ENCODE measurements at regions not wholly inside any gene's neighbourhood (a gene's known extent, or its start where the extent isn't known, plus 50 kb on each side); places are given as distances from the start of the nearest gene placed in this dataset.

DNA sequence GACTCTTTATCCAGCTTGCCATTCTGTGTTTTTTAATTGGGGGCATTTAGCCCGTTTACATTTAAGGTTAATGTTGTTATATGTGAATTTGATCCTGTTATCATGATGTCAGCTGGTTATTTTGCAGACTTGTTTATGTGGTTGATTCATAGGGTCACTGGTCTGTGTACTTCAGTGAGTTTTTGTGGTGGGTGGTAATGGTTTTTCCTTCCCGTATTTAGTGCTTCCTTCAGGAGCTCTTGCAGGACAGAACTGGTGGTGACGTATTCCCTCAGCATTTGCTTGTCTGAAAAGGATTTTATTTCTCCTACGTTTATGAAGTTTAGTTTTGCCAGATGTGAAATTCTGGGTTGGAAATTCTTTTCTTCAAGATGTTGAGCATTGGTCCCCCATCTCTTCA, 381.1 kb downstream of the MAN2A1 start:
- ATAC-seq = no peak
- no peak for DNase-seq (ENCODE audit: low read depth, low spot score)
- CTCF ChIA-PET = no interaction called here

DNA sequence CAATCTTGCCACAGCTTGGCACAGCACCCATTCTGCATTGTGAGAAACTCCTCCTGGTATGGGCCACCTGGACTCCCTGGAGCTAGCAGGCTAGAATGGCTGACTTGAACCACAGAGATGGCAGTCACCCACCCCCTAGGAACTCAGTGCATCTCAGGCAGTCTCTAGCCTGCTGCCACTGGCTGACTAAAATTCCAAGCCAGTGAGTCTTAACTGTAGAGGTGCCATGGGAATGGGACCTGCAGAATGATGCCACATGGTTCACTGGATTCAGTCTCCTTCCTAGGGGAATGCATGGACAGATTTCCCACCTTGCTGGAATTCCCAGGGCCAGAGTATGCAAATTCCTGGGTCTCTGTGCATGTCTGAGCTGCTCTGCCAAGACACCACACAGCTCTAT, 382.9 kb downstream of the MAN2A1 start:
- in situ Hi-C loops (cut with HindIII; ENCODE audit: low pct_unique_long_range_greater_than_20kb, low sequenced_read_pairs) = no loop called here
- ATAC-seq = no peak
- POLR2A ChIA-PET = no interaction called here

More for the DNA sequence above, 381.1 kb downstream of the MAN2A1 start:
- in situ Hi-C loops (cut with HindIII; ENCODE audit: low pct_unique_long_range_greater_than_20kb, low sequenced_read_pairs) (no loop called here), intact Hi-C loops (cut with micrococcal nuclease; ENCODE audit: unreplicated experiment) (no loop called here)
- H3K36me3 ChIP-seq (ENCODE audit: control insufficient read depth, insufficient read depth, low read length) = no peaks in the 10 kb centered on the region
- no peak overlapping the region for H3K27ac ChIP-seq (ENCODE audit: low read length)
- H3K27me3 ChIP-seq (ENCODE audit: control insufficient read depth, insufficient read depth, low read length) = no peaks in the 10 kb centered on the region
- no peaks in the 10 kb centered on the region for H3K9me3 ChIP-seq (ENCODE audit: control insufficient read depth, insufficient read depth, low read depth, low read length)
- POLR2A ChIA-PET = no interaction called here
- no peaks in the 10 kb centered on the region for H3K4me1 ChIP-seq (ENCODE audit: control insufficient read depth, insufficient read depth, low read length)
- TF ChIP-seq, protein P1, sequence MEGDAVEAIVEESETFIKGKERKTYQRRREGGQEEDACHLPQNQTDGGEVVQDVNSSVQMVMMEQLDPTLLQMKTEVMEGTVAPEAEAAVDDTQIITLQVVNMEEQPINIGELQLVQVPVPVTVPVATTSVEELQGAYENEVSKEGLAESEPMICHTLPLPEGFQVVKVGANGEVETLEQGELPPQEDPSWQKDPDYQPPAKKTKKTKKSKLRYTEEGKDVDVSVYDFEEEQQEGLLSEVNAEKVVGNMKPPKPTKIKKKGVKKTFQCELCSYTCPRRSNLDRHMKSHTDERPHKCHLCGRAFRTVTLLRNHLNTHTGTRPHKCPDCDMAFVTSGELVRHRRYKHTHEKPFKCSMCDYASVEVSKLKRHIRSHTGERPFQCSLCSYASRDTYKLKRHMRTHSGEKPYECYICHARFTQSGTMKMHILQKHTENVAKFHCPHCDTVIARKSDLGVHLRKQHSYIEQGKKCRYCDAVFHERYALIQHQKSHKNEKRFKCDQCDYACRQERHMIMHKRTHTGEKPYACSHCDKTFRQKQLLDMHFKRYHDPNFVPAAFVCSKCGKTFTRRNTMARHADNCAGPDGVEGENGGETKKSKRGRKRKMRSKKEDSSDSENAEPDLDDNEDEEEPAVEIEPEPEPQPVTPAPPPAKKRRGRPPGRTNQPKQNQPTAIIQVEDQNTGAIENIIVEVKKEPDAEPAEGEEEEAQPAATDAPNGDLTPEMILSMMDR (IDR thresholded peaks at IDR 0.05) = no peak
- no peak for TF ChIP-seq TCF7L2 (IDR thresholded peaks at IDR 0.05; ENCODE audit: low read depth, low read length)
- no TSS peak for BruUV-seq (replicated peaks)
- no peak overlapping the region for H3K4me3 ChIP-seq (ENCODE audit: low read depth in 2 of 2, low read length in 2 of 2)

More for the DNA sequence above, 382.9 kb downstream of the MAN2A1 start:
- DNase-seq (ENCODE audit: low read depth, low spot score) = no peak
- CTCF ChIA-PET = no interaction called here
- H3K36me3 ChIP-seq (ENCODE audit: control insufficient read depth, insufficient read depth, low read length) = no peaks in the 10 kb centered on the region
- TF ChIP-seq POLR2AphosphoS5 (IDR thresholded peaks at IDR 0.05; ENCODE audit: low read depth, low read length) (no peak), TCF7L2 (IDR thresholded peaks at IDR 0.05; ENCODE audit: low read depth, low read length) (no peak), SIN3A (IDR thresholded peaks at IDR 0.05; ENCODE audit: borderline replicate concordance, insufficient read depth, low read depth, low read length) (no peak)
- TF ChIP-seq, protein P1 (IDR thresholded peaks at IDR 0.05) = no peak
- TF ChIP-seq, protein P2, sequence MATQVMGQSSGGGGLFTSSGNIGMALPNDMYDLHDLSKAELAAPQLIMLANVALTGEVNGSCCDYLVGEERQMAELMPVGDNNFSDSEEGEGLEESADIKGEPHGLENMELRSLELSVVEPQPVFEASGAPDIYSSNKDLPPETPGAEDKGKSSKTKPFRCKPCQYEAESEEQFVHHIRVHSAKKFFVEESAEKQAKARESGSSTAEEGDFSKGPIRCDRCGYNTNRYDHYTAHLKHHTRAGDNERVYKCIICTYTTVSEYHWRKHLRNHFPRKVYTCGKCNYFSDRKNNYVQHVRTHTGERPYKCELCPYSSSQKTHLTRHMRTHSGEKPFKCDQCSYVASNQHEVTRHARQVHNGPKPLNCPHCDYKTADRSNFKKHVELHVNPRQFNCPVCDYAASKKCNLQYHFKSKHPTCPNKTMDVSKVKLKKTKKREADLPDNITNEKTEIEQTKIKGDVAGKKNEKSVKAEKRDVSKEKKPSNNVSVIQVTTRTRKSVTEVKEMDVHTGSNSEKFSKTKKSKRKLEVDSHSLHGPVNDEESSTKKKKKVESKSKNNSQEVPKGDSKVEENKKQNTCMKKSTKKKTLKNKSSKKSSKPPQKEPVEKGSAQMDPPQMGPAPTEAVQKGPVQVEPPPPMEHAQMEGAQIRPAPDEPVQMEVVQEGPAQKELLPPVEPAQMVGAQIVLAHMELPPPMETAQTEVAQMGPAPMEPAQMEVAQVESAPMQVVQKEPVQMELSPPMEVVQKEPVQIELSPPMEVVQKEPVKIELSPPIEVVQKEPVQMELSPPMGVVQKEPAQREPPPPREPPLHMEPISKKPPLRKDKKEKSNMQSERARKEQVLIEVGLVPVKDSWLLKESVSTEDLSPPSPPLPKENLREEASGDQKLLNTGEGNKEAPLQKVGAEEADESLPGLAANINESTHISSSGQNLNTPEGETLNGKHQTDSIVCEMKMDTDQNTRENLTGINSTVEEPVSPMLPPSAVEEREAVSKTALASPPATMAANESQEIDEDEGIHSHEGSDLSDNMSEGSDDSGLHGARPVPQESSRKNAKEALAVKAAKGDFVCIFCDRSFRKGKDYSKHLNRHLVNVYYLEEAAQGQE (IDR thresholded peaks at IDR 0.05; ENCODE audit: insufficient read depth in 1 of 2, low read depth in 2 of 2, low read length in 1 of 2) = no peak
- no peak overlapping the region for H3K27ac ChIP-seq (ENCODE audit: low read length)
- H3K4me1 ChIP-seq (ENCODE audit: control insufficient read depth, insufficient read depth, low read length) = no peaks in the 10 kb centered on the region
- no peaks in the 10 kb centered on the region for H3K27me3 ChIP-seq (ENCODE audit: control insufficient read depth, insufficient read depth, low read length)
- intact Hi-C loops (cut with micrococcal nuclease; ENCODE audit: unreplicated experiment) = no loop called here
- no peaks in the 10 kb centered on the region for H3K9me3 ChIP-seq (ENCODE audit: control insufficient read depth, insufficient read depth, low read depth, low read length)
- H3K4me3 ChIP-seq (ENCODE audit: low read depth in 2 of 2, low read length in 2 of 2) = no peak overlapping the region
- BruUV-seq (replicated peaks) = no TSS peak

All from Panc1 (cell line).